NCI-H69 (cell line): ENCODE measurements at regions not wholly inside any gene's neighbourhood (a gene's known extent, or its start where the extent isn't known, plus 50 kb on each side); places are given as distances from the start of the nearest gene placed in this dataset.

ENCODE experiments used
- DNase-seq: peaks from one replicate; lab custom pipeline; 2025; lab: John Stamatoyannopoulos, UW

DNA sequence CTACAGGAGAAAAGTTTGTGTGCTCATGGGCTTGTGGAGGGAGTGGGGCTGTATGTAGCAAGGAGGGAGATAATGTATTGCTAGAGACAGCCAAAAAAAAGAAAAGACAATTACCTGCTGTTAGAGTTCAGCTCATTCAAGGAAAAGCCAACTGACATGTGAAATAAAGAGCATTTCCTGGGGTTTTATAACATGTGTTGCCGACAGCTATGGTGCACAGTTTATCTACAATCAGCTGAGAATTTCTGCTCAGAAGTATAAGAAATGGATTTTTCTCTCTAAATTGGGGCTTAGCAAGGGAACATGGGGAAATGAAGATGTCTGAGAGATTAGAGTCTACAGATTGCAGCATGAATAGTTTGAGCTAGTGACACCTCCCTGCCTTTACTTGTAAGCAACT is 674.1 kb downstream of the SUCLG1 start:
- no peak for DNase-seq

DNA sequence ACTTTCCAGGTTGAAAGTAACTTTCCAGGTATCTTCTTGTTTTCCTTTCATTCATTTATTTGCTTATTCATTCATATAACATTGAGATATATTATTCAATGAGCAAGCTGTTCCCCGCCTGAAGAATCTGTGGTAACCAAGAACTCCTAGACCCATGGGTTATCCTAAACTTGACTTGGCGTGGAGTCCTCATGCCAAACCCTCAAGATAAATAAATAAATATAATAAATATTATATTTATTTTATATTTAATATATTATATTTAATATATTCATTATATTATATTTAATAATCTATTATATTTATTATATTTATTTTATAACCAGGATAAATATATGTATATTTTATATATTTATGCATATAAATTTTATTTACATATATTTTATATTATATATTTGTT is 674.8 kb downstream of the SUCLG1 start:
- DNase-seq, result no peak

DNA sequence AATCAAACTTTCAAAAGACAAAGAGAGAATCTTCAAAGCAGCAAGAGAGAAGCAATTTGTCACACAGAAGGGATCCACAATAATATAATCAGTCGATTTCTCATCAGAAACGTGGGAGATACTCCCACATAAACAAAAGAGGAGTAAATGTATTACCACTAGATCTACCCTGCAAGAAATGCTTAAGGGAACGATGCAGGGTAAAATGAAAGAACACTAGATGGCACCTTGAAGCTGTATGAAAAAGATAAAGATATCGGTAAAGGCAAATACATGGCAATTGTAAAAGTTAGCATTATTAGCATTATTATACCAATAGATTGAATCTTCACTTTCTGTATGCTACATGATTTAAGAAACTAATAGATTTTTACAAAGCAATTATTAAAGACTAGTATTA is 677.0 kb downstream of the SUCLG1 start:
- DNase-seq, result no peak

DNA sequence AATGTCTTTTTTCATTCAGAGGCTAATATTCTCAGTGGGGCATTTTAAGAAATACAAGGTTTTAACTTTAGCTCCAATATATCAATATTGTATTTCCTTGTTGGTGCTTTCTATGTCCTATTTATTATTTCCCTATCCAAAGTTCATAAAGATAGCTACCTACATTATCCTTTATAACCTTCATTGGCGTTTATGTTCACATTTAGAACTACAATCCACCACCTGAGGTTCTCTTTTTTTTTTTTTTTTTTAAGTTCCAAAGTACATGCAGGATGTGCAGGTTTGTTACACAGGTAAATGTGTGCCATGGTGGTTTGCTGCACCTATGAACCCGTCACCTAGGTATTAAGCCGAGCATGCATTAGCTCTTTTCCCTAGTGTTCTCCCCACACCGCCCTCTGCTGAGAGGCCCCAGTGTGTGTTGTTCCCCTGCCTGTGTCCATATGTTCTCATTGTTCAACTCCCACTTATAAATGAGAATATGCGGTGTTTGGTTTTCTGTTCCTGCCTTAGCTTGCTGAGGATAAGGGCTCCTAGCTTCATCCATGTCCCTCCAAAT is 694.6 kb downstream of the SUCLG1 start:
- DNase-seq, result no peak

DNA sequence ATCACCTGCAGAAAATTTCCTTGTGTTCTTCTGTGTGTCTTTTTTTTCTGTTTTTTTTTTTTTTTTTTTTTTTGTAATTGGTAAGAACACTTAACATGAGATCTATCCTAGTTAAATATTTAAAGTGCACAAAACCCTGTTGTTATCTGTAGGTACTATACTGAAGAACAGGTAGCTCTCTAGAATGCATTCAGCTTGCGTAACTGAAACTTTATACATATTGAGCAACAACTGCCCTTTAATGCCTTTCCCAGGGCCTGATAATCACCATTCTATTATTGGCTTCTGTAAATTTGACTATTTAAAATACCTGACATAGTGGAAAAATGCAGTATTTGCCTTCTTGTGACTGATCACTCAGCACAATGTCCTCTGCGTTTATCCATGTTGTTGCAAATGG is 701.8 kb downstream of the SUCLG1 start:
- DNase-seq, result no peak

DNA sequence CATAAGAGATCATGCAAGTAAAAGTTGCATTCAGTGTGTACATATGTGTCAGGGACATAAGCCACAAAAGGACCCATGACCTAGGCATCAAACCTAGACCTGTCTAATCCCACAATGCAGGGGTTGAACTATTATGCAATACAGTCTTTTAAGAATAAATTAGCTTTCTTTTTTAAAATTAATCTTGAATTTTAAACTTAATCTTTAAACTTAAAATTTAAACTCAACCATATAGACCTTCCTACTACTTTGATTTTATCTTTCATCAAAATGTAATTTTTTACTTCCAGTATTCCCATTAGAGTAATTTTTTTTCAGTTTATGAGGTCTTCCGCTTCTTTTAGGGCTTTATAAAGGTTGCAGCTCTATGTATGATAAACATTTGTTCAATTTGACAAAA is 702.9 kb downstream of the SUCLG1 start:
- no peak for DNase-seq

DNA sequence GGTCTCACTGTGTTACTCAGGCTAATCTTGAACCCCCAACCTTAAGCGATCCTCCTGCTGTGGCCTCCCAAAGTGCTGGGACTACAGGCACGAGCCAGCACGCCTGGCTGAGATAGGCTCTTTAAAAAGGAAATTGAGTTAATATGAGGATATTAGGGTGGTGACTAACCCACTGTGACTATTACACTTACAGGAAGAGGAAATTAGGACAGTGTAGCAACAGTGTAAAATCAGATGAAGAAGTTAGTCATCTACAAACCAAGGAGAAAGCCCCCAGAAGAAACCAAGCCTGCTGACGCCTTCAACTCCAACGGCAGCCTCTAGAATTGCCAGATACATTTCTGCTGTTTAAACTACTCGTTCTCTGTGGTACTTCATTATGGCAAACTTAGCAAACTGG is 711.9 kb downstream of the SUCLG1 start:
- DNase-seq, result no peak

DNA sequence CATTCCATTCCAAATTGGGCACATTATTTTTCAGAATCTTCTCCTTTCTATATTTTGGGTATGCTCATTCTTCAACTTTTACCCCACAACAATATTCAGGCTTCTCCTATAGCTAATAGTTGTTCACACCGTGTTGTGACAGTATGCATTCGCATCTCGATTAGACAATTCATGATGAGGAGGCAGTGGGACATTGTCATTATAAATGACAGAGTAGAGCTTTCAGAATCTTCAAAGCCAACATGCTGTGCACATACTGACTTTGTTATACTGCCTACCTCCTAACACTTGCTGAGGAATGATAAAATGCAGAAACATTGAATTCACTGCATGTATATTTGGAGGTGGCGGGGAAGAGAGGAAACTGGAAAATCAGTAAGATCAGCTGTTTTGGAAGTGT is 714.2 kb downstream of the SUCLG1 start:
- no peak for DNase-seq

DNA sequence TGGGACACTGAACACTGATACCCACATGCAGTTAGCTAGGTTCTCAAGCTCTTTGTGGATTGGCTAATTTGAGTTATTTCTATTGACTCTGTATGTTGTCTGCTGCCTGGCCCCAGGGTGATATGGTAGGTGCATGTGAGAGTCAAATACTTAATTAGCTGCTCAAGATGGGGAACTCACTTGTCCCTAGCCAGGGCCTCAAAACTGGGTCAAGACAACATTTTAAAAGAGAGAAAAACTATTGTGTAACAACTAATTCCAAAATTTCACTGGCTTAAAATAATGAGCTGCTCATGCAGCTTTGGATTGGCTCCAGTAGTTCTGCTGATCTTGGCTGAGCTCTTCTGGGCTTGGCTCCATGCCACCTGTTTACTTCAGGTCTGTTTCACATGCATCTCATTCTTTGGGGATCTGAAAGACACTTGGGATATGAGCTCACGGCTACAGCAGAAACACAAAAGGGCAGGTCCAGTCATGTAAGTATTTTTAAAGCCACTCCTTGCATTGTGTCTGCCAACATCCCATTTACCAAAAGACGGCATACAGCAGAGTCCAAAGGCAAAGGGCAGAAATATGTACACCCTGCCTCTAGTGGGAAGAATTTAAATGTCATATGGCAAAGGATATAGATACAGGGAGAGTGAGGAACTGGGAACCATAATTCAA is 716.8 kb downstream of the SUCLG1 start:
- no peak for DNase-seq

DNA sequence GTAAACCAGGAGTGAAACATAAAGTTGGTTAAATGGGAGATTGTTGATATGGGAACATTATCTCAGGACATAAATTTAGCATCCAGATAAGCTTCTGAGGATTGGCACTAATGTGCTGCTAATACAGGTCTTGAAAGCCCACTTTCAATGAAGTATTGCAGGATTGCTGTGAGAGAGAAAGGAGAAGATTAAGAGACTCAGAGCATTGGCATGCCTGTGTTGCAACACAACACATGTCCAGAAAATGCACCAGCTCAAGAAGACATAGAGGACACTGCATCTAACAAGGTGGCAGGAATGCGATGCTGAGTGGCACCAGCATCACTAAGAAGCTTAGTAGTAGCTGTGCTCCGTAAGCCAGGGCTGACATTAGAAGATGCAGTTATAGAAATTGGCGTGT is 728.9 kb downstream of the SUCLG1 start:
- no peak for DNase-seq

DNA sequence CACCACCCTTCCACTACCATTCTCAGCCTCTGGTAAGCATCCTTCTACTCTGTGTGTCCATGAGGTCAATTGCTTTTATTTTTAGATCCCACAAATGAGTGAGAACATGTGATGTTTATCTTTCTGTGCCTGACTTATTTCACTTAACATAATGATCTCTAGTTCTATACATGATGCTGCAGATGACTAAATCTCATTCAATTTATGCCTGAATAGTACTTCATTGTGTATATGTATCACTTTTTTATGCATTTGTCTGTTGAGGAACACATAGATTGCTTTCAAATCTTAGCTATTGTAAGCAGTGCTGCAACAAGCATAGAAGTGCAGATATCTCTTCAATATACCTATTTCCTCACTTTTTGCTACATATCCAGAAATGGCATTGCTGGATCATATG is 733.3 kb downstream of the SUCLG1 start:
- no peak for DNase-seq

DNA sequence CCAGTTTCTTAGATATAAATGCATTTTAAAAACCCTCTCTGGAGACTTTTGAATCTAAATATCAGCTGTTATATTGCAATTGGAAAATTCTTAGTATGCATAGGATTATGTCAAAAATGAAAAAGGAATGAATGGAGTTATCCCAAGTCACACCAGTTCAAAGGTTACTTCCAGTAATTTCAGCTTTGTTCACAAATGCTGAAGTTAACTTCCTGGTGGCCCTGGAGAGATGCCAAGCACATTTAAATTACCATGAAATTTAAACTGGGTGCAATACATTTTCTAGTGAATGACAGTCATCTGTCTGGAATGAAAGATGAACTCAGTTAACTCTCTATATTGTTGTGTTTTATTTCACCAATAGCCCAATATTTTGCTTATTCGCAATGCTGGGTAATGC is 753.9 kb downstream of the SUCLG1 start:
- DNase-seq, result no peak

DNA sequence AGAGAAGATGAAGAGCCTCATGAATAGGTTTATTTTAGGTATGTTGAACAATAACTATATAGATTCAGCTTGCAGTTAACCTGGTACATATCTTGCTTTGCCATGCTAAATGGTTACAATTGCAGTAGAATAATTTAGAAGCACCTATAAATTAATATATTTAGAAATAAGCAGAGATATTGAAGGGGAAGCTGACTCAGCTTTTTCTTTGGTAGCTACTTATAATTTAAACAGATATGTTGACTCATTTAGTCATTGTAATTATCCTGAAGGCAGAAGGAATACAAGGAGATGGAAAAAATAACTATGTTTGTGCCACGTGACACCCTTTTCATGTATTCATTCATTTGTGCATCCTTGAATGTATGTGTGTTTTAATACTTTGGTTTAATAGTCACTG is 755.5 kb downstream of the SUCLG1 start:
- DNase-seq, result no peak

DNA sequence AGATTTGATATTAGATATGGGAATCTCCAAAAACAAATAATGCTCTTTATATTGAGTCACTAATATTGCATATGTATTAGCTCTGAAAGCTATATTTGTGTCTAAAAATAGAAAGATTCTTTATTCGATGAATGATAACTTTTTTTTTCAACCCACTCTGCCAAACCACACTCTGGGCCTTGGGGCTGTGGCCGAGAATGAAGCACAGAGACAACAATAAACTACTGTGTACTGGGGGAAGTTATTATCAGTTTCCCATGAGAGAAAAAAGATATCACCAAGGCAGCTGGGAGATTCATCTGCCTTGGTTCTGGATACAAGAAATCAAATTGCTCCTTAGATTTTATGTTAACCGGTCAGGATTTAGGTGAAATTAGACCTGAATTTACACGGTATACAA is 762.2 kb downstream of the SUCLG1 start:
- no peak for DNase-seq

DNA sequence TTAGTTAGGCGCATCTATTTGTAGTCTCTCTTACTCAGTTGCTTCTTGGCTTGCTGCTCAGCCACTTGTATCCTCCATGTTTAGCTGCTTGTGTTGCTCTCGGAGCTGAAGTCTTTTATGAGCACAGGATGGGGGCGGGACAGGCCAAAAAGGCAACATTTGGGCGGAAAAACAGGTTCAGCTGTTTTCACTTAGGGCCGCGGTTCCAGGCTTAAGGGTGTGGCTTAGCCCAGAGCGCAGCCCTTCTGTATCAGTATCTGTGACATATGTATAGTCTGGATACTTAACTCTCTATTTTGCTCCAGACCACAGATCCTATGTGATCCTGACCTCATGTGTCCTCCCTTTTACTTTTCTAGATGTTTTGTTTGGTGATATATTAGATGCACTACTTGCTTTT is 763.5 kb downstream of the SUCLG1 start:
- no peak for DNase-seq

DNA sequence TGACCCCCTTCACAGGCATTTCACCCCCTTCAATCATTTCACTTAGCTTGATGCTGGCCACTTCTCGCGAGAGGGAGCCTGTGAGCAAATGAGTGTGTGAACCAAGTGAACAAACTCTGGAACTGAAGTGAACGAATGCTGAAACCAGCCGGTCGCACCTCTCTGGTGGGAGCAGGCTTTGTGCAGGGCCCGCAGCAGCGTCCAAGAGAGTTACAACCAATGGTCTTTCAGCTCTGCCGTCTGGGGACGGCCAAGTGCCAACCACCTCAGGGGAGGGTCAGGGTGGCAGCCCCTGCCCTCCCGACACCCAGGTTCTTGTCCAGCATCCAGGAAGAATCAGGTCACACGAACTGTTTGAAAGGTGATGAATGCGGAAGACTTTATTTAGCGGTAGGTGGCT is 764.0 kb downstream of the SUCLG1 start:
- DNase-seq, result no peak

DNA sequence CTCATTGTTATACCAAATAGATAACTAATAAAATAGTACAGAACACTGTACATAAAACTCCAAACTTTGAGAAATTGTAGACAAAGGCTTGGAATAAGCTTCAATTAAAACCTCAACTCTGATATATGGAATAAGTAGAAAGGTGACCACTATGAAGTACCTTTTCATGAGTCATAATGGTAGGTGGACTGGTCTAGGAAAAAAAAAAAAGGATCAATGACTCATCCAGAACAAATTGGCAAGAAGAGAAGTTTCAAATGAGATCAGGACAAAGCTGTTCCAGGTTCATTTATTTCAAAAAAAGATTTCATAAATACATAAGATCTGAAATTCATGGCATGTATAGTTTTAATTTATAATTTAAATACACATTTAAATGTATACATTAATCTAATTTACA is 769.7 kb downstream of the SUCLG1 start:
- DNase-seq, result no peak

DNA sequence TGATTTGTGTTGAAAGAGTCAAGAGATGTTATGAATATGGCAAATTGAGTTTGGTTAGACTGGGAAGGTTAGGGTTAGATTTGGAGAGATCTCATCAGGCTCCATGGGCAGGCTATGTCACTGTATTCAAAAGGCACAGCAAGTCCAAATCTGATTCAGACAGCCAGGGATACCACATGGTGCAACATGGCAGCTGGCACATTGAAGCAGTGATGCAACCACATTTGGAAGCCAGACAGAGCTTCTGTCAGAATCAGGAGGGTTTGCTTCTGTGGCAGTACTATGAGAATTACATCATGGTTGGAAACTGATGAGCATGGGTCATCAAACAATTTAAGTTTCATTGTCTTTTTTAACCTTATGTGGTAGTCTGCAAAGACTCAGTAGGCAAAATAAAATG is 772.2 kb downstream of the SUCLG1 start:
- no peak for DNase-seq

DNA sequence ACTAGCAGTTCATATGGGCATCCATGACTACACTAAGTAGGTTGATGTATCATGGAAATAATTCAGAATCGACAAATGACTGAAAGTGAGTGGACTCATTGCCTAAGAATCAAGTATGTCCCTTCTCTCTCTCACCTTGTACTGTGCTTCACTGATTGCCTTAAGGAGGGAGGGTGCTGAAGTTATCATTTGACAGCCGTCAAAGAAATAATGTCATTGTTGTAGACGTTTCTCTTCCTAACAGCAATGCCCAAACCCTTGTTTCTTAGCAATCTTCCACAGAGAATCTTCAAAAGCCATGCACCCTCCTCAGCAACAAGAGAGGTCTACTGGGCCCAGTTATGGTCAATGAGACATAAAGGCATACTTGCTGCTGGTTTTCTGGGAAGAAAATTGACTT is 785.0 kb downstream of the SUCLG1 start:
- no peak for DNase-seq

DNA sequence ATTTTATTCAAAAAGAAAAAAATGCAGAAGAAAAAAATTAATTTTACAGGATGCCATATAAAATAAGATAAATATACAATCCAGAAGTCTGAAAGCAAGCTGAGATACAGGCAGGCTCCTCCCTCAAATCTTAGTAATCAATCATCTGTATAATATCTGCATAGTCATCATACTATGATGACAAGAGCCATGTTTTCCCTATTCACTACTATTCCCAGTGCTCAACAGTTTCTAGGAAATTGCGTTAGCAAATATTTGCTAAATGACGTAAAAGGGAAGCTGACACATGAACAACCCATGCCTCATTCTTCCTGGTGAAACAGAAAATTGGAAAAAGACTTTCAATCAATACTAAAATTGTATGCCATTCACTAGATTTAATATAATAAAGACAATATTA is 793.2 kb downstream of the SUCLG1 start:
- DNase-seq, result no peak

DNA sequence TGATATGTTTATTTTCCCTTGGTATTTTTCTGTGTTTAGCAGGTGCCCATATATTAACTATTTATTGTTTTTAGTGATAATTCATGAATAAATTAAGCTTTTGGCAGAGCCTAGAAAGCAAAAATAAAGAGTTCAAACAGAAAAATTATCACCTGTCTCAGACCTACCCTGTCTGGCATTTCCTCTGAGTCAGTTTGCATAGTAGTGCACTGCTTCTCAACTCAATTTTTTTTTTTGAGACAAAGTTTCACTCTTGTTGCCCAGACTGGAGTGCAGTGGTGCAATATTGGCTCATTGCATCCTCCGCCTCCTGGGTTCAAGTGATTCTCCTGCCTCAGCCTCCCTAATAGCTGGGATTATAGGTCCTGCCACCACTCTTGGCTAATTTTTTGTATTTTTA is 793.9 kb downstream of the SUCLG1 start:
- no peak for DNase-seq

DNA sequence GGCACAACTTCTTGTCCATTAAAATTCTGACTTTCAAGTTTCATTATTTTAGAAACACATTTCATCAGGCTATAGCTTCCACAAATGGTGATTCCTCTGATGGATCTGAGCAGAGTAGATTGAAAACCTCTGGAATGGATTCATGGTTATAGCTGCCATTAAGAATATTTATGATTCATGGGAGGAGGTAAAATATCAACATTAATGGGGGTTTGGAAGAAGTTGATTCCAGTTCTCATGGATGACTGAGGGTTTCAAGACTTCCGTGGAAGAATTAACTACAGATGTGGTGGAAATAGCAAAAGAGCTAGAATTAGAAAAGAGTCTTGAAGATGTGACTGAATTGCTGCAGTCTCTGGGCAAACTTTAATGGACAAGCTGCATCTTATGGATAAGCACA is 797.4 kb downstream of the SUCLG1 start:
- DNase-seq, result no peak

DNA sequence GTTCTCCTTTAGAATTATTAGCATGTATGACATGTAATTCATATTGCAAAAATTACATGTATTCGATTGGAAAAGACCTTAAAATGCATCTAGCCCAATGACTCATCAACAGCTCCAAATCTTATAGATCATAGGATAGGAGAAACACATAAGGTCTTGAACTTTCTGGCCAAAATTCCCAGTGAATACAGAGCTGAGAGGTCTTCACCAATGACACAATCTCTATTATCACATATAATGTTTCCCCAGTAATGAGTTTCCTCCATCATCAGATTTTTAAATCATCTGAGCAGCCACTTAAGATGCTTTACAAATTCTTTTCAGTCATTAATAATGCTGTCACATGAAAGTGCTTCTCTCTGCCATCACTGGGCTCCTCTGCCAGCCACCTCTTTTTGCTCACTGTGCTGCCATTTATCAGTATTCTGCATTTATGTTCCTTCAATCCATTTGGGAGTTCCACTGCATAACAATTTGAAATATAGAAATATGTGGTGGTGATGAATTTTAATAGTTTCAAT is 804.9 kb downstream of the SUCLG1 start:
- DNase-seq, result no peak

DNA sequence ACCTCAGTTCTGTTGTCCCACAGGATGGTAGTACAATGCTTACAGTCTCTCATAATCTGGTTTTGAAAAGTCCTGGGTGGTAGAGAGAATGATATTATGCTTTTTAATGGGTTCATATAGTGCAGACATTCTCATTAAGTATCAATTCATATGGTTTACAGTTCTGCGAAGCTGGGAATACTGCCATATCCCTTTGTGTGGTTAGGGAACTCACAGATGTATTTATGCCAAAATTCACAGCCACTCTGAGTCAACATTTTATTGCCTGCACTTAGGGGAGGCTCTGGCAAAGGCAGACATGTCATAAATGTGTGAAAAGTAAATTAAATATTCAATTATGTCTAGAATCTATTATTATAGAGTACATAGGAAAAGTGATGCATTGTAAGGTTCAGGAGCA is 808.2 kb downstream of the SUCLG1 start:
- no peak for DNase-seq
